CD14-positive monocyte (primary cell): ENCODE measurements at regions not wholly inside any gene's neighbourhood (a gene's known extent, or its start where the extent isn't known, plus 50 kb on each side); places are given as distances from the start of the nearest gene placed in this dataset.
A peak's percentile ranks its signal among the peaks of the same experiment; 100 is the strongest.

ENCODE experiments used
- DNase-seq, 3 donors: peaks; one replicate each; pipeline ENCODE4 v3.0.0-alpha.2; 2011 to 2022
- H2AFZ ChIP-seq: 2 replicates; pipeline ENCODE4 v1.6.0; 2012; ENCODE audit warnings: mild to moderate bottlenecking, low read depth, low read length, inconsistent platforms; ENCODE audit not compliant: insufficient read depth, poor library complexity, severe bottlenecking
- H3K27ac ChIP-seq, 2 donors: 1 replicate in 1 of 2; 2 replicates in 1 of 2; pipeline ENCODE4 v1.5.1; 2012 to 2013; ENCODE audit warnings: low read length in 2 of 2, control low read depth in 1 of 2, inconsistent platforms in 1 of 2, low read depth in 1 of 2, mild to moderate bottlenecking in 1 of 2
- H3K27me3 ChIP-seq, 2 donors: one replicate each; pipeline versions ENCODE4 v1.6.0 to v1.6.1; 2011 to 2013; ENCODE audit warnings: low read length in 2 of 2; ENCODE audit not compliant: control insufficient read depth in 2 of 2, insufficient read depth in 2 of 2
- H3K36me3 ChIP-seq, 2 donors: replicated peaks in 1 of 2; 1 replicate in 1 of 2; 2 replicates in 1 of 2; pipeline versions ENCODE4 v1.5.1 to v1.6.1; 2012 to 2013; ENCODE audit warnings: low read length in 2 of 2, control low read depth in 1 of 2, inconsistent platforms in 1 of 2, mild to moderate bottlenecking in 1 of 2; ENCODE audit not compliant: insufficient read depth in 2 of 2, control insufficient read depth in 1 of 2
- H3K4me1 ChIP-seq, 2 donors: 1 replicate in 1 of 2; 2 replicates in 1 of 2; pipeline versions ENCODE4 v1.5.1 to v1.6.1; 2012 to 2013; ENCODE audit warnings: low read length in 2 of 2, control low read depth in 1 of 2, inconsistent platforms in 1 of 2, mild to moderate bottlenecking in 1 of 2, moderate library complexity in 1 of 2; ENCODE audit not compliant: insufficient read depth in 2 of 2, control insufficient read depth in 1 of 2
- H3K4me2 ChIP-seq: replicated peaks from 2 replicates; pipeline ENCODE3; 2012; ENCODE audit warnings: low read length, moderate library complexity, mild to moderate bottlenecking; ENCODE audit not compliant: poor library complexity, severe bottlenecking; ENCODE audit errors: extremely low read depth
- H3K4me3 ChIP-seq, 3 experiments: fragments of 200-600 bp in 1 of 3; sonication (generic) in 1 of 3; replicated peaks in 1 of 3; 1 replicate in 2 of 3; 2 replicates in 1 of 3; pipeline ENCODE4 v1.5.1; 2011 to 2013; ENCODE audit warnings: low read length in 3 of 3, mild to moderate bottlenecking in 3 of 3, control low read depth in 2 of 3, low read depth in 2 of 3, inconsistent platforms in 1 of 3, moderate library complexity in 1 of 3
- H3K79me2 ChIP-seq: 2 replicates; pipeline ENCODE4 v1.6.0; 2012; ENCODE audit warnings: mild to moderate bottlenecking, control low read depth, inconsistent platforms, low read length, moderate library complexity; ENCODE audit not compliant: insufficient read depth
- H3K9ac ChIP-seq: 2 replicates; pipeline ENCODE4 v1.6.0; 2017; ENCODE audit warnings: low read length, mild to moderate bottlenecking; ENCODE audit not compliant: insufficient read depth, poor library complexity, severe bottlenecking
- H3K9me3 ChIP-seq, 2 donors: replicated peaks in 1 of 2; 1 replicate in 1 of 2; 2 replicates in 1 of 2; pipeline versions ENCODE4 v1.5.1 to v1.6.1; 2012 to 2013; ENCODE audit warnings: low read length in 2 of 2, control low read depth in 1 of 2; ENCODE audit not compliant: control insufficient read depth in 1 of 2, insufficient read depth in 1 of 2
- H4K20me1 ChIP-seq: 2 replicates; pipeline ENCODE4 v1.6.0; 2012; ENCODE audit warnings: mild to moderate bottlenecking, low read length, control low read depth, moderate library complexity; ENCODE audit not compliant: insufficient read depth
- H3K27ac Mint-ChIP-seq, 7 donors: one replicate each; pipeline ENCODE4 v1.8.0; 2020; ENCODE audit warnings: mild to moderate bottlenecking in 7 of 7, mixed read lengths in 7 of 7, moderate library complexity in 6 of 7, inconsistent platforms in 2 of 7
- H3K27me3 Mint-ChIP-seq, 3 donors: one replicate each; pipeline ENCODE4 v1.8.0; 2021 to 2022; ENCODE audit warnings: low read depth in 3 of 3, mild to moderate bottlenecking in 3 of 3, mixed read lengths in 3 of 3, moderate library complexity in 3 of 3, inconsistent platforms in 1 of 3
- H3K36me3 Mint-ChIP-seq, 2 donors: one replicate each; pipeline ENCODE4 v1.8.0; 2020; ENCODE audit warnings: mixed read lengths in 2 of 2, inconsistent platforms in 1 of 2, mild to moderate bottlenecking in 1 of 2
- H3K4me1 Mint-ChIP-seq: one replicate; pipeline ENCODE4 v1.8.0; 2020; ENCODE audit warnings: mild to moderate bottlenecking, mixed read lengths
- H3K4me3 Mint-ChIP-seq, 2 donors: one replicate each; pipeline ENCODE4 v1.8.0; 2020; ENCODE audit warnings: mild to moderate bottlenecking in 2 of 2, mixed read lengths in 2 of 2, moderate library complexity in 1 of 2
- H3K9me3 Mint-ChIP-seq, 7 donors: one replicate each; pipeline ENCODE4 v1.8.0; 2020 to 2022; ENCODE audit warnings: mixed read lengths in 7 of 7, mild to moderate bottlenecking in 6 of 7, moderate library complexity in 6 of 7, inconsistent platforms in 2 of 7
- CTCF ChIP-seq: fragments of 200-600 bp; IDR thresholded peaks from one replicate; pipeline ENCODE4 v1.8.0; 2022; ENCODE audit warnings: antibody characterized with exemption, mild to moderate bottlenecking
- WGBS: methylation state at CpG from one replicate; pipeline ENCODE4 v1.1.5; 2013; ENCODE audit warnings: missing lambda C conversion rate; ENCODE audit not compliant: insufficient coverage; 5-methylcytosine and 5-hydroxymethylcytosine counted together
- intact Hi-C, 2 donors: fragments of 100-400 bp; cut with micrococcal nuclease; formaldehyde crosslinking; loops; one replicate each; pipeline versions ENCODE4 v1.15.0 to v1.15.1; 2023

GRCh38 chr4:67343199-67343598 is 202.1 kb downstream of the CENPC start:
- no peak for DNase-seq
- intact Hi-C loops: no loop called here

GRCh38 chr4:67342291-67342690 is 203.0 kb downstream of the CENPC start:
- Histone ChIP-seq H3K4me2 (no peak overlapping the region), H3K36me3 (no peaks in the 10 kb centered on the region), H4K20me1 (no peaks in the 10 kb centered on the region), H2AFZ (no peak overlapping the region), H3K27me3 (no peaks in the 10 kb centered on the region), H3K27ac (no peak overlapping the region), H3K4me3 (no peak overlapping the region), H3K4me1 (no peaks in the 10 kb centered on the region), H3K9ac (no peak overlapping the region), H3K9me3 (no peaks in the 10 kb centered on the region), H3K79me2 (no peaks in the 10 kb centered on the region)
- WGBS: no CpG with 5 or more reads among the region's 2 CpGs
- DNase-seq: peak in 1 of 3 donors; percentile 3
- no peaks in the 10 kb centered on the region for H3K9me3 Mint-ChIP-seq
- H3K27ac Mint-ChIP-seq: no peak overlapping the region
- H3K4me3 Mint-ChIP-seq: peak overlapping the region in 1 of 2 donors; percentile 63
- H3K27me3 Mint-ChIP-seq: peaks cover 0 to 2% (median 0%) of the 10 kb centered on the region in 3 donors
- H3K36me3 Mint-ChIP-seq: no peaks in the 10 kb centered on the region
- intact Hi-C loops: no loop called here
- H3K4me1 Mint-ChIP-seq: peaks cover 4% of the 10 kb centered on the region
- no peak for TF ChIP-seq CTCF

More at GRCh38 chr4:67343199-67343598, 202.1 kb downstream of the CENPC start:
- Histone ChIP-seq H3K4me1 (no peaks in the 10 kb centered on the region), H3K36me3 (no peaks in the 10 kb centered on the region), H3K27ac (no peak overlapping the region), H3K9ac (no peak overlapping the region), H3K27me3 (no peaks in the 10 kb centered on the region), H4K20me1 (no peaks in the 10 kb centered on the region), H2AFZ (no peak overlapping the region), H3K9me3 (no peaks in the 10 kb centered on the region), H3K79me2 (no peaks in the 10 kb centered on the region), H3K4me2 (no peak overlapping the region), H3K4me3 (no peak overlapping the region)
- H3K4me3 Mint-ChIP-seq: no peak overlapping the region
- peaks cover 4% of the 10 kb centered on the region for H3K4me1 Mint-ChIP-seq
- no peak overlapping the region for H3K27ac Mint-ChIP-seq
- no peaks in the 10 kb centered on the region for H3K9me3 Mint-ChIP-seq
- peaks cover 0 to 3% (median 1%) of the 10 kb centered on the region in 3 donors for H3K27me3 Mint-ChIP-seq
- no peaks in the 10 kb centered on the region for H3K36me3 Mint-ChIP-seq
- TF ChIP-seq CTCF: no peak
